ENCODE measurements at regions not wholly inside any gene's neighbourhood (a gene's known extent, or its start where the extent isn't known, plus 50 kb on each side); places are given as distances from the start of the nearest gene placed in this dataset.

GRCh38 chr11:119895981-119896380 lies 167.0 kb upstream of the NECTIN1 start:
- Histone ChIP-seq H3K9me2 (ENCODE audit: insufficient read depth) (no peaks in the 10 kb centered on the region), H3K27me3 (replicated peaks; ENCODE audit: insufficient read depth) (peaks cover 59% of the 10 kb centered on the region), H4K20me1 (ENCODE audit: insufficient read depth) (no peaks in the 10 kb centered on the region), H3K4me2 (ENCODE audit: unreplicated experiment) (no peak overlapping the region), H2AFZ (no peak overlapping the region), H3F3A (ENCODE audit: insufficient read depth) (no peaks in the 10 kb centered on the region), H3K27ac (no peak overlapping the region), H3K36me3 (ENCODE audit: low read depth) (no peaks in the 10 kb centered on the region), H3K79me2 (ENCODE audit: insufficient read depth) (no peaks in the 10 kb centered on the region), H3K4me1 (ENCODE audit: insufficient read depth) (no peaks in the 10 kb centered on the region), H3K4me3 (no peak overlapping the region), H3K9ac (no peak overlapping the region), H3K9me3 (ENCODE audit: low read depth) (no peaks in the 10 kb centered on the region)
- no peak for TF ChIP-seq EZH2phosphoT487 (IDR thresholded peaks at IDR 0.05; ENCODE audit: insufficient read depth, low read depth)
- TF ChIP-seq EZH2 (IDR thresholded peaks at IDR 0.05; ENCODE audit: insufficient read depth, poor library complexity, severe bottlenecking), result no peak
- WGBS, 2 experiments (ENCODE audit: low coverage in 1 of 2, low lambda C conversion rate in 2 of 2, missing lambda C conversion rate in 2 of 2), result 27 to 37% methylated on average over 1 of the region's 1 CpG
- in situ Hi-C loops (cut with MboI), result no loop called here
- no peak for DNase-seq

- no peak overlapping the region for H2AFZ ChIP-seq
- WGBS, 2 experiments (ENCODE audit: low coverage in 1 of 2, low lambda C conversion rate in 2 of 2, missing lambda C conversion rate in 2 of 2), result 41 to 43% methylated on average over 4 of the region's 4 CpGs
- H3K9me2 ChIP-seq (ENCODE audit: insufficient read depth), result no peaks in the 10 kb centered on the region
- H3K4me2 ChIP-seq (ENCODE audit: unreplicated experiment), result no peak overlapping the region
- no peaks in the 10 kb centered on the region for H3F3A ChIP-seq (ENCODE audit: insufficient read depth)
- in situ Hi-C loops (cut with MboI), result no loop called here
- no peak overlapping the region for H3K27ac ChIP-seq
- TF ChIP-seq EZH2phosphoT487 (IDR thresholded peaks at IDR 0.05; ENCODE audit: insufficient read depth, low read depth) (no peak), EZH2 (IDR thresholded peaks at IDR 0.05; ENCODE audit: insufficient read depth, poor library complexity, severe bottlenecking) (no peak)
- no peaks in the 10 kb centered on the region for H3K4me1 ChIP-seq (ENCODE audit: insufficient read depth)
- no peaks in the 10 kb centered on the region for H3K36me3 ChIP-seq (ENCODE audit: low read depth)
- DNase-seq, result no peak
- no peaks in the 10 kb centered on the region for H4K20me1 ChIP-seq (ENCODE audit: insufficient read depth)
- no peak overlapping the region for H3K4me3 ChIP-seq
- H3K9ac ChIP-seq, result no peak overlapping the region
- H3K27me3 ChIP-seq (replicated peaks; ENCODE audit: insufficient read depth), result peaks cover 65% of the 10 kb centered on the region
- H3K79me2 ChIP-seq (ENCODE audit: insufficient read depth), result no peaks in the 10 kb centered on the region
- no peaks in the 10 kb centered on the region for H3K9me3 ChIP-seq (ENCODE audit: low read depth)
These were observed 165.9 kb upstream of the NECTIN1 start for GRCh38 chr11:119894916-119895315.

- DNase-seq, result no peak
These were observed 163.4 kb upstream of the NECTIN1 start for GRCh38 chr11:119892311-119892808.

GRCh38 chr11:119891055-119891768 lies 162.2 kb upstream of the NECTIN1 start:
- WGBS, 2 experiments (ENCODE audit: low coverage in 1 of 2, low lambda C conversion rate in 2 of 2, missing lambda C conversion rate in 2 of 2), result 45 to 48% methylated on average over 16 of the region's 16 CpGs
- Histone ChIP-seq H3K9me2 (ENCODE audit: insufficient read depth) (no peaks in the 10 kb centered on the region), H3K27me3 (replicated peaks; ENCODE audit: insufficient read depth) (peaks cover 45% of the 10 kb centered on the region)

More at GRCh38 chr11:119892311-119892808, 163.4 kb upstream of the NECTIN1 start:
- Histone ChIP-seq H3K4me2 (ENCODE audit: unreplicated experiment) (no peak overlapping the region), H3K79me2 (ENCODE audit: insufficient read depth) (no peaks in the 10 kb centered on the region), H3K9ac (no peak overlapping the region), H3K4me3 (no peak overlapping the region), H3F3A (ENCODE audit: insufficient read depth) (no peaks in the 10 kb centered on the region), H3K36me3 (ENCODE audit: low read depth) (no peaks in the 10 kb centered on the region), H3K9me3 (ENCODE audit: low read depth) (no peaks in the 10 kb centered on the region), H3K27ac (no peak overlapping the region), H3K4me1 (ENCODE audit: insufficient read depth) (no peaks in the 10 kb centered on the region), H4K20me1 (ENCODE audit: insufficient read depth) (no peaks in the 10 kb centered on the region), H3K9me2 (ENCODE audit: insufficient read depth) (no peaks in the 10 kb centered on the region), H2AFZ (no peak overlapping the region), H3K27me3 (replicated peaks; ENCODE audit: insufficient read depth) (peaks cover 56% of the 10 kb centered on the region)
- WGBS, 2 experiments (ENCODE audit: low coverage in 1 of 2, low lambda C conversion rate in 2 of 2, missing lambda C conversion rate in 2 of 2), result 69 to 74% methylated on average over 16 of the region's 16 CpGs
- TF ChIP-seq EZH2 (IDR thresholded peaks at IDR 0.05; ENCODE audit: insufficient read depth, poor library complexity, severe bottlenecking), result no peak
- TF ChIP-seq EZH2phosphoT487 (IDR thresholded peaks at IDR 0.05; ENCODE audit: insufficient read depth, low read depth), result no peak
- in situ Hi-C loops (cut with MboI), result no loop called here

More at GRCh38 chr11:119891055-119891768, 162.2 kb upstream of the NECTIN1 start:
- no peaks in the 10 kb centered on the region for H3F3A ChIP-seq (ENCODE audit: insufficient read depth)
- H2AFZ ChIP-seq, result no peak overlapping the region
- TF ChIP-seq EZH2phosphoT487 (IDR thresholded peaks at IDR 0.05; ENCODE audit: insufficient read depth, low read depth) (no peak), EZH2 (IDR thresholded peaks at IDR 0.05; ENCODE audit: insufficient read depth, poor library complexity, severe bottlenecking) (no peak)
- H3K27ac ChIP-seq, result no peak overlapping the region
- H3K4me2 ChIP-seq (ENCODE audit: unreplicated experiment), result no peak overlapping the region
- no peak for DNase-seq
- H3K79me2 ChIP-seq (ENCODE audit: insufficient read depth), result no peaks in the 10 kb centered on the region
- no peaks in the 10 kb centered on the region for H3K9me3 ChIP-seq (ENCODE audit: low read depth)
- no peak overlapping the region for H3K9ac ChIP-seq
- in situ Hi-C loops (cut with MboI), result no loop called here
- no peaks in the 10 kb centered on the region for H3K36me3 ChIP-seq (ENCODE audit: low read depth)
- H3K4me3 ChIP-seq, result no peak overlapping the region
- no peaks in the 10 kb centered on the region for H4K20me1 ChIP-seq (ENCODE audit: insufficient read depth)
- no peaks in the 10 kb centered on the region for H3K4me1 ChIP-seq (ENCODE audit: insufficient read depth)

All from GM23248 (cell line).